GM12892 (cell line): ENCODE measurements at regions not wholly inside any gene's neighbourhood (a gene's known extent, or its start where the extent isn't known, plus 50 kb on each side); places are given as distances from the start of the nearest gene placed in this dataset.
"Not testable (repeated sequence)": the region's sequence is repeated elsewhere in the genome, so short reads cannot be mapped to it uniquely, and the experiment has no call there.

Source experiments
- POLR2A ChIP-seq: IDR thresholded peaks from 2 replicates; pipeline ENCODE4 v1.6.1; 2011; ENCODE audit warnings: low read depth, low read length, control low read depth
- POLR2AphosphoS5 ChIP-seq: IDR thresholded peaks from 2 replicates; pipeline ENCODE4 v1.6.1; 2011; ENCODE audit warnings: low read depth, low read length, control low read depth
- TAF1 ChIP-seq: IDR thresholded peaks from 2 replicates; pipeline ENCODE4 v1.6.1; 2011; ENCODE audit warnings: low read depth, mild to moderate bottlenecking, control low read depth, low read length, borderline replicate concordance

- TF ChIP-seq POLR2A, TAF1, POLR2AphosphoS5: not testable (repeated sequence)
These were observed 752.7 kb downstream of the GALC start for GRCh38 chr14:87240319-87240718.
